ENCODE measurements at regions not wholly inside any gene's neighbourhood (a gene's known extent, or its start where the extent isn't known, plus 50 kb on each side); places are given as distances from the start of the nearest gene placed in this dataset.

DNA sequence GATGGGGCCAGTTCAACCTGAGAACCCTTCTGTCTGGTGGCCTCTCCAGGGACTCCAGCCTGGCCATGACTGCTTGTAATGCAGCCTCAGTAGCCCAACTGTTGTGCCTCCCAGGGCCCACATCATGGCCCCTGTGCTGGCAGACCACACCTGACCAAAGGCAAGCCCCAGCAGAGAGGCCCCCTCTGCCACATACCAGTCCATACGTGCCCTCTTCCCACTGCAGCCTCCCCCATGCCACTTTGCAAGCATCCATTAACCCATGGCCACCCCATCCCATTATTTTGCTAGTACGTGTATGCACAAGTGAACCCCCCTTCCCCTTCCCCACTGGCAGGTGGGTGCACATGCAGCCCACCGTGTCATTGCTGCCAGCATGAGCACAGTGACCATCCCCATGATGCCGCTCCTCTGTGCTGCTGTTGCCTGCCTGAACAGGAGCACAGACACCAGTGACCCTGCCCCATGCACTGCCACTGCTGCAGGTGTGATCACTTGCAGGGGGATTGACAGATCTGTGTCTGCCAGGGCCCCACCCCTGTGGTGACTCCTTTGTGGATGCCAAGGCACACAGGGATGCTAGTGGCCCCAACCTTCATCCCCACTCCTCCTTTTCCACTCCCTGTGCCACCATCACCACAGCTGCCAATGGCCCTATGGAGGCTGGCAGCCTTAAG lies 330.0 kb upstream of the DSEL start:
- no peak for TF ChIP-seq RAD21 (IDR thresholded peaks at IDR 0.05; ENCODE audit: low read depth)
- TF ChIP-seq, protein P1, sequence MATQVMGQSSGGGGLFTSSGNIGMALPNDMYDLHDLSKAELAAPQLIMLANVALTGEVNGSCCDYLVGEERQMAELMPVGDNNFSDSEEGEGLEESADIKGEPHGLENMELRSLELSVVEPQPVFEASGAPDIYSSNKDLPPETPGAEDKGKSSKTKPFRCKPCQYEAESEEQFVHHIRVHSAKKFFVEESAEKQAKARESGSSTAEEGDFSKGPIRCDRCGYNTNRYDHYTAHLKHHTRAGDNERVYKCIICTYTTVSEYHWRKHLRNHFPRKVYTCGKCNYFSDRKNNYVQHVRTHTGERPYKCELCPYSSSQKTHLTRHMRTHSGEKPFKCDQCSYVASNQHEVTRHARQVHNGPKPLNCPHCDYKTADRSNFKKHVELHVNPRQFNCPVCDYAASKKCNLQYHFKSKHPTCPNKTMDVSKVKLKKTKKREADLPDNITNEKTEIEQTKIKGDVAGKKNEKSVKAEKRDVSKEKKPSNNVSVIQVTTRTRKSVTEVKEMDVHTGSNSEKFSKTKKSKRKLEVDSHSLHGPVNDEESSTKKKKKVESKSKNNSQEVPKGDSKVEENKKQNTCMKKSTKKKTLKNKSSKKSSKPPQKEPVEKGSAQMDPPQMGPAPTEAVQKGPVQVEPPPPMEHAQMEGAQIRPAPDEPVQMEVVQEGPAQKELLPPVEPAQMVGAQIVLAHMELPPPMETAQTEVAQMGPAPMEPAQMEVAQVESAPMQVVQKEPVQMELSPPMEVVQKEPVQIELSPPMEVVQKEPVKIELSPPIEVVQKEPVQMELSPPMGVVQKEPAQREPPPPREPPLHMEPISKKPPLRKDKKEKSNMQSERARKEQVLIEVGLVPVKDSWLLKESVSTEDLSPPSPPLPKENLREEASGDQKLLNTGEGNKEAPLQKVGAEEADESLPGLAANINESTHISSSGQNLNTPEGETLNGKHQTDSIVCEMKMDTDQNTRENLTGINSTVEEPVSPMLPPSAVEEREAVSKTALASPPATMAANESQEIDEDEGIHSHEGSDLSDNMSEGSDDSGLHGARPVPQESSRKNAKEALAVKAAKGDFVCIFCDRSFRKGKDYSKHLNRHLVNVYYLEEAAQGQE (IDR thresholded peaks at IDR 0.05; ENCODE audit: low read depth) = no peak
- TF ChIP-seq, protein P2, sequence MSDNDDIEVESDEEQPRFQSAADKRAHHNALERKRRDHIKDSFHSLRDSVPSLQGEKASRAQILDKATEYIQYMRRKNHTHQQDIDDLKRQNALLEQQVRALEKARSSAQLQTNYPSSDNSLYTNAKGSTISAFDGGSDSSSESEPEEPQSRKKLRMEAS (IDR thresholded peaks at IDR 0.05) = no peak
- TF ChIP-seq EP300 (IDR thresholded peaks at IDR 0.05; ENCODE audit: borderline replicate concordance) = no peak
- no peak for TF ChIP-seq EGR1 (IDR thresholded peaks at IDR 0.05)
- TF ChIP-seq TCF12 (IDR thresholded peaks at IDR 0.05; ENCODE audit: low read depth) = no peak
- TF ChIP-seq, protein P3, sequence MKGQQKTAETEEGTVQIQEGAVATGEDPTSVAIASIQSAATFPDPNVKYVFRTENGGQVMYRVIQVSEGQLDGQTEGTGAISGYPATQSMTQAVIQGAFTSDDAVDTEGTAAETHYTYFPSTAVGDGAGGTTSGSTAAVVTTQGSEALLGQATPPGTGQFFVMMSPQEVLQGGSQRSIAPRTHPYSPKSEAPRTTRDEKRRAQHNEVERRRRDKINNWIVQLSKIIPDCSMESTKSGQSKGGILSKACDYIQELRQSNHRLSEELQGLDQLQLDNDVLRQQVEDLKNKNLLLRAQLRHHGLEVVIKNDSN (IDR thresholded peaks at IDR 0.05) = no peak
- no peak for TF ChIP-seq CREB1 (IDR thresholded peaks at IDR 0.05; ENCODE audit: low read depth)
- no peak for TF ChIP-seq TAF1 (IDR thresholded peaks at IDR 0.05; ENCODE audit: low read depth)
- TF ChIP-seq CEBPB (IDR thresholded peaks at IDR 0.05) = no peak
- TF ChIP-seq YY1 (IDR thresholded peaks at IDR 0.05; ENCODE audit: low read depth) = no peak
- no peak for TF ChIP-seq FOXM1 (IDR thresholded peaks at IDR 0.05; ENCODE audit: borderline replicate concordance, low read depth)
- TF ChIP-seq ZBTB7A (IDR thresholded peaks at IDR 0.05; ENCODE audit: low read depth) = no peak
- TF ChIP-seq NFIC (IDR thresholded peaks at IDR 0.05) = no peak

Data from Ishikawa (cell line).